HG03439 (cell line): ENCODE measurements at regions not wholly inside any gene's neighbourhood (a gene's known extent, or its start where the extent isn't known, plus 50 kb on each side); places are given as distances from the start of the nearest gene placed in this dataset.

Source experiments
- ATAC-seq: cut with Tn5 transposase; IDR thresholded peaks from one replicate; pipeline ENCODE4 v1.9.1; 2021; ENCODE audit warnings: mild to moderate bottlenecking, moderate library complexity; ENCODE audit not compliant: unreplicated experiment

- no peak for ATAC-seq
Measured at GRCh38 chrX:43500246-43500645, 155.9 kb upstream of the MAOA start.

- no peak for ATAC-seq
Measured at GRCh38 chrX:43500996-43501694, 155.0 kb upstream of the MAOA start.

DNA sequence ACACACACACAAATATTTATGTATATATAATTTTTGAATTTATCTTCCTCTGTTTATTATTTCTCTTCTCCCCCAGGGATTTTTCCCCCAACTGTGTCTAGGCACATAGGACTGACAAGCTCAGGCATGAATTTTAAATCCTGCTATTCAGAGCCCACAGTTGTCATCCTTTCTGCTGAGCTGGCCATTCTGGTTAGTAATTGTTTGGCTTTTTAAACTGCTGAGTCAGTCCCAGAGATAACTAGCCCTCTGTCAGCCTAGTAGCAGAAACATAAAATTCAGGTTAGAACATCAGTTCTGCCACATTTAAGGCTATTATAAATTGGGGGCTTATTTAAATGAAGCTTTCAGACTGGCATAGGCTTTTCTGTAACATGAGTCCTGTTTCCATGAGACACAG, 151.7 kb upstream of the MAOA start:
- no peak for ATAC-seq

GRCh38 chrX:43505769-43506168, 150.3 kb upstream of the MAOA start:
- no peak for ATAC-seq

DNA sequence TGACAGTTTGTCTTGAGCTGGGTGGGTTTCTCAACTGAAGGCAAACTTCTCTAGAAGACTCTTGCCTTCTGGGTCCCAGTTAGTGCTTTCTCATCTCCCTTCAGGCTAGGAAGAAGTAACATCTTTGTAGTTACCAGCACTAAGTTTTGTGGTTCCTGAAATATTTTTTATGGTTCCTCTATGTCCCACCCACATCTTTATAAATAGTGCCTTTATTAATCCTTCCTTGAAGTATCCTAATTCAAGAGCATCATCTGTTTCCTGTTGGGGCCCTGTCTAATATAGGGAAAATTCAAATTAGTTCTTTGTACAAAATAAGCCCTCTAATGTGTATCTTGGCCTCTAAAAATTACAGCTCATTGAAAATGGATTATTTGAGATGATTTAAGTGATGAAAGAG, 147.4 kb upstream of the MAOA start:
- ATAC-seq, result no peak

- ATAC-seq, result no peak
Measured at GRCh38 chrX:43510209-43510608, 145.9 kb upstream of the MAOA start.

DNA sequence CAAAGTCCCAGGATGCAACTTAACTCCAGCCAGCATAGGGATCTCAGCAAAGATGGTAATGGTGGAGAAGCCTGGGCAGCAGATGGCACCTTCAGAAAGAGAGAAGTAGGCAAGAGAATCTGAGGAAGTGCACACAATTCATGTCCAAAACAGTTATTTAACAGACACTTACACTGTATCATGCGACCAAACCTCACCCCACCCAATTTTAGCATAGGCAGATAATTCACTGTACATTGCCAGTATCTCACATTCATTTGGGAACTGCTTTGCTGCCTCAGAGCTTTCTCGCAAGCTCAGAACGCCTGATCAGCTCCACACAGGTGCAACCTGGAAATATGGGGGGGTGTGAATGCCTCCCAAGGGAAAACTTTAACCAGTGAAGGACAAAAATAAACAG, 143.0 kb upstream of the MAOA start:
- ATAC-seq, result no peak

- ATAC-seq, result no peak
Measured at GRCh38 chrX:43514820-43515219, 141.3 kb upstream of the MAOA start.

DNA sequence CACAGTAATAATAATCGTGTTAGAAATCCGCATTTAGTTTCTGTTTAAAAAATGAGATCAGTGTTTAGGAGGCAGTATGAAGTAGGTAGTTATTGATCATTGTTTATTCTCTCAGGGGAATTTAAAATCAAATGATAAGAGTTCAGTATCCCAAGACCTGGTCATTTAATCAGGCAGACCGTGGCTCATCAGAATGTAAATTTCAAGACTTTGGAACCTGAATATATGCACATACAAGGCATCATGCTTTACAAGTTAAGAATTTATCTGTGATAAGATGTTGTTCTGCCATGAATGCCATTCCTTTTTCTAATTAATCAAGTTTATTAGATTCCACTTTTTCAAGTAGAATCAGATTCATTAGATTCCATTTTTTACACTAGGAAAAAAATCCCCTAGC, 133.5 kb upstream of the MAOA start:
- ATAC-seq, result no peak

DNA sequence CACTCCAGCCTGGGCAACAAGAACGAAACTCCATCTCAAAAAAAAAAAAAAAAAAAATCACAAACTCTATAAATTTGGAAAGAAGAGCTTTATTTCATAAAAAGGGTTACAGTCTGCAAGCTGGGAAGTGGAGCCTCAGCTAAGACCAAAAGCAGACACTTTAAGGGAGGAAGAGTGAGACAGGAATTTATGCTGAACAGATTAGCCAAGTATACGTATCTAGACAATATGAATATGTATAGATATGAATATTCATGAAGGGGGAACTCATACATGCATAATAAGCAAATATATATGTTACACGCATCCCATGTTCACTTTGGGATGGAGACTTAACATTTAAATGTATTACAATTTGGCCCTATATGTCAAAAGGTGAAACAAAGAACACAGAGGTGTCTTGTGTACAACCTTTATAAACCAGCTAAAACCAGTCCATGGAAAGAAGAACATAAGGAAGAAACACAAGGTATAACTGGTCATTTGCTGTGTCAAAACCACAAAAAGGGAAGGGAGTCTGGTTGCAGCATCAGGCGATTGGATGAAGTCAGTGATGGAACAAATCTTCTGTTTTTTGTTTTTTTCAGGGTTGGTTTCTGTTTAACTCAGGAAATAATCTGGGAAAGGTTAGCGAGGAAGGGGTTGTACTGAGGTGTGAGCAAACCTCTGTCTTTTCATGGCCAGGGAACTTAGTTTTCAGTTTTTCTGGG, 130.0 kb upstream of the MAOA start:
- ATAC-seq, result no peak

- no peak for ATAC-seq
Measured at GRCh38 chrX:43526878-43527277, 129.2 kb upstream of the MAOA start.

DNA sequence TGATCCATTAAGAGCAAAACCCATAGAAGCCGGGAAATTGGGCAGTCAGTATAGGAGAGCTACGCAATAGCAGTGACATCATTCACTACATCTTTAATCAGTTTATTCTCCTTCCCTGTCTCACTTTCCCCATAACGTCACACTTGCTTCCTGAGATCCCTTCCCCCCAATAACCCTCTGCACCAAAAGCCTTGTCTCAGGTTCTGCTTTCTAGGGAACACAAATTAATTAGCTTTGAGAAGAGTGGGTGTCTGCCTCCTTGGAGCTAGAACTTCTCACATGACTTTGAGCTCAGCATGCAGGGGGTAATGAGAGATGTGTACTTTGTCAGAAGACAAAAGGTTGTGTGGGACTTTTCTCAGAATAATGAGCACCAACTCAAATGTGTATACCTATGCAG, 128.3 kb upstream of the MAOA start:
- ATAC-seq, result no peak

DNA sequence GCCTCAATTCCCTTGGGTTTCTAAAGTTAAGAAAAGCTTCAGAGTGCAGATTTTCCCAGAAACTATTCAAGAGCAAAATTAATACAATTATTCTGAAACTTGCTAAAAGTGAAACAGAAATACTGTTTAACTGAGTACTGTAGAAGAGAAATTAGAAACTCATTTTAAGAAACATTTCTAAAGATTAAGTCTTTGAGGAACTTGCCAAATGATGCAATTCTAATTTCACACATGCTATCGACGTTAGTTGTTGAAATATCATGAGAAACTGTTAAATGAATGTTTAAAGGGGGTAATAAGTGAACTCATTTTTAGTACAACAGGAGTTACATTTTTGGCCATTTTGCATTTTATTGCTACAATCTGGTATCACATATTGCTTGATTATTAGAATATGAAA, 125.3 kb upstream of the MAOA start:
- ATAC-seq, result no peak

GRCh38 chrX:43540318-43540717, 115.8 kb upstream of the MAOA start:
- no peak for ATAC-seq

DNA sequence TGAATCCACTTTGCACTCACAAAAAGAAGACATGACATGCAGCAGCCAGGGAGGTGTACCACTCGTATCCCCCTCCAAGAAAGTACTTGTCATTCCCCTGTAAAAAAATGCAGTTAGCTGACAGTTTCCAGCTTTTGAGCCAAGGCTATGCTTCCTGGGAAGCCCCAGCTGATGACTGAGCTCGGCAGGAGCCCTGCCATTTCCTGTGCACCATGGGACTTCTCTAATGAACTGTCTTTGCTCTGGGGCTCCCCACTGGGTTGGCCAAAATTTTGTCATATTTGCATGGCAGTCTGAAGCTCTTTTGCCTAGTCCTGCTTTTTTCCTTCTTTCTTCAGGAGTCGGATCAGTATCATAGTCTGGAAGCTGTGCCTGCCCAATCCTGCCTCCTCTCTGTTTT, 104.5 kb upstream of the MAOA start:
- no peak for ATAC-seq

DNA sequence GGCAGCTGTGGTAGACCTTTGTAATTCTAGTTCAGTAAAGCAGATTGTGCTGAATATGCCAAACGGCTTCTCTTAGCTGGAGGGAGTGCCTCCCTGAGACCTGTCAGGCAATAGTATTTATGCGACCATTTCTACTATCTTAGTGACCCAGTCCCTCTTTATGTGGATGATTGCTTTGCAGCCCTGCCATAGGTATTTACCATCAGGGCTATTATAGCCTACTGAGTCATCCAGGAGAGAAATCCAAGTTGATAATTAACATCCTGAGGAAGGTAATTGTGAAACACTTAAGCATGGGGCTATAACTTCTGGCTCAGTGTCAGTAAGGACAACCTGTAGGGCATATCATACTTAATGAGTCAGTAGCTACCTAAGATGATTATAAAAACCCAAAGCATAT, 103.9 kb upstream of the MAOA start:
- no peak for ATAC-seq

GRCh38 chrX:43552703-43553102, 103.4 kb upstream of the MAOA start:
- ATAC-seq, result no peak

- ATAC-seq, result no peak
Measured at GRCh38 chrX:43553257-43553656, 102.8 kb upstream of the MAOA start.

DNA sequence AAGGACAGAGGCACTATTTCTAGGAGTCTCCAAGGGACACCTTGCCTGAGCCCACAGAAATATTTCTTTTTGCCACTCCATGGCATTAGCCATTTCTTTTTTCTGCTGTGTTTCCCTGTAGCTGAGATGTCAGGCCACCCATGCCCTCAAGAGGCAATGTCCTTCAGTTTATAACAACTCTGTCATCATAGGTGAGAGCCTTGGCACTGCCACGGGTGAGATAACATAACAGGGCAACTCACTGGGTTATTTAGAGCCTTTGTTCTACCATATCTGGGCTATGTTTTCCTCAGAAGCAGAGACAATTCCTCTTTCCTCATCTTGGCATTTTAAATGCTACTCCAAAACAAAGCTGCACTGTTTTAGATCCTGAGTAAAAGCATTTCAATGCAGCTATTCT, 99.9 kb upstream of the MAOA start:
- no peak for ATAC-seq

DNA sequence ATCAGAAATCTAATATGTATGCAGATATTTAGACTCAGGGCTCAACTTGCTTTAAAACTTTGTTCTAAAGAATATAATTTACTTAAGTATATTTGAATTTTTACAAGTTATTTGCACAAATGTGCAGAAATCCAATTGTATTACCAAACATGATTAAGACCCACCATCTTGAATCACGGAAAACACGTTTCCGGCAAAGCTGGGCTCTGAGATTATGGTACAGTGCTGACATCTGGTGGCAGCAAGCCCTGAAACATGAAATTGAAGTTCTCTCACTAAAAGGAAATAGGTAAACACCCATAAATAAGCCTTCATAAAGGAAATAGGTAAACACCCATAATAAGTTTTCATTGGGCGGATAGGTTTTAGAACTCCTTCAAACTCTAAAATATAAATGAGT, 98.3 kb upstream of the MAOA start:
- ATAC-seq, result no peak

DNA sequence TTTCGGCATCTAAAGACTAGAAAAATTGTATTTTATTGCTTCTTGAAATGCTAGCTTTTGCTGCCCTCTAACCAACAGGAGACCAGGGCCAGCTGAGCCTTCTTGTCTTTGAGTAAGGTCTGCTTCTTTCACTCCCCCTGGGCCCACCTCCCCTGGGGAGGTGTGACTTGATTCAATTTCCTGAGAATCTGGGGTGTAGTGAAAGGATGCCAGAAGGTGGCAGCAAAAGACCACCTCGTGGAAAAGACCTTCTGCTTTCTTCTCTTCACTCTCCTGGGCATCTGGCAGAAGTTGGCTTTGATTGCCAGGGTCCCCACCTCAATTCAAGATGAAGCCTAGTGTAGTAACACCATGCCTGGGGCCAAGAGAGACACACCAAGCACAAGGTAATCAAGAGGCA, 96.5 kb upstream of the MAOA start:
- ATAC-seq, result no peak

DNA sequence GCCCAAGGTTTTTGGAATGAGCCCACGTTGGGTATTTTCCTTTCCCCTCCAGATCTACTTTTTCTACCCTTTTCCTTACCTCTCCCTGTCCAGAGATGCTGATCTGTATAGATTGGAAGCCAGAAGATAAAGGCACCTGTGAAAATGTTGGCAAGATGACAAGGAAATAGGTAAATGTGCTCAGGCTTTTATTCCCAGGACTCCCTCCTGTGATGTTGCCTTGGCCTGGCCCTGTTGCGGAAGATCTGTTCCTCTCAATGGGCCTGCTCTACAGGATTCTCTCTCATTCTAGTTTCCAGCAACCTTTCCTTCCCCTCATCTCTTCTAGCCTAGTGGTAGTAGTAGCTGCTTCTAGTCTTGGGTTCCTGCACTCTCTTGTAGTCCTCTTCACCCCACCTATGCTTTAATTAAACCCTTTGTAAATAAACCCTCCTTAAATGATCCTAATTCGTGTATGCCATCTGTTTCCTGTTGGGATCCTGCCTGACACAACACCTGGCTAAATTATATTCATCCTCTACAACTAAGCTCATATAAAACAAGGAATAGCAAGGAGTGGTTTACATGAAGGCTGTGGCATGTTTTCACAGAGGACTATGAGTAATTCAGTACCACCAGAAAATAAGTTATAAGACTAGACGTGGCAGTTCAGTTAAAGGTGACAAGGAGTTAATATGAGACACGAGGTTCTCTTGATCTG, 95.7 kb upstream of the MAOA start:
- no peak for ATAC-seq
